ENCODE measurements at regions not wholly inside any gene's neighbourhood (a gene's known extent, or its start where the extent isn't known, plus 50 kb on each side); places are given as distances from the start of the nearest gene placed in this dataset.

DNA sequence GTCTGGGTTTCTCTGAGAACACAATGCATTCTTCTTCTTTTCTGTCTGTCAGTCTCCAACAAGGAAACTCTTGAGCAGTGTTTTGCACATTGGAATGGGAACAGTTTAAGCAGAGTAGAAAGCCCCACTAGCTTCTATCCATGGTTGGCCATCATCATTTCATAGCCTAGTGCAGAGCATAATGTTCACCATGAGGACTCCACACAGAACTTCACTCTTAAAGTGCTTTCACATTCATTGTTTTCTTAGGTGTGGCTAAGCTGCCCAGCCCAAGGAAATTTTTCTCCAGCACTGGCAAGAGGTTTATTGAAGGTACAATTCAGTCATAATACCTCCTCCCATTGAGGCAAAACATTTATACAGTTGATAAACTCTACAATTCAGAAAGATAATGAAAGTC, 503.0 kb upstream of the CD180 start:
- TF ChIP-seq CTCF (IDR thresholded peaks at IDR 0.05) (no peak), POLR2A (IDR thresholded peaks at IDR 0.05) (no peak)

Data from vagina (tissue), 2 donors.